ENCODE measurements at regions not wholly inside any gene's neighbourhood (a gene's known extent, or its start where the extent isn't known, plus 50 kb on each side); places are given as distances from the start of the nearest gene placed in this dataset.

GRCh38 chr15:95541301-95541700 is 789.2 kb upstream of the NR2F2 start:
- Histone ChIP-seq H4K20me1 (ENCODE audit: insufficient read depth) (no peaks in the 10 kb centered on the region), H3K27me3 (replicated peaks; ENCODE audit: insufficient read depth) (no peaks in the 10 kb centered on the region), H3K79me2 (ENCODE audit: insufficient read depth) (no peaks in the 10 kb centered on the region), H3K4me2 (ENCODE audit: unreplicated experiment) (no peak overlapping the region), H3K27ac (no peak overlapping the region), H3K9me3 (ENCODE audit: low read depth) (no peaks in the 10 kb centered on the region), H3K36me3 (ENCODE audit: low read depth) (no peaks in the 10 kb centered on the region), H3K4me3 (no peak overlapping the region), H3F3A (ENCODE audit: insufficient read depth) (no peaks in the 10 kb centered on the region), H3K9ac (no peak overlapping the region), H3K9me2 (ENCODE audit: insufficient read depth) (no peaks in the 10 kb centered on the region), H2AFZ (no peak overlapping the region), H3K4me1 (ENCODE audit: insufficient read depth) (no peaks in the 10 kb centered on the region)
- no peak for DNase-seq
- in situ Hi-C loops (cut with MboI): no loop called here
- no peak for TF ChIP-seq EZH2 (IDR thresholded peaks at IDR 0.05; ENCODE audit: insufficient read depth, poor library complexity, severe bottlenecking)
- no peak for TF ChIP-seq EZH2phosphoT487 (IDR thresholded peaks at IDR 0.05; ENCODE audit: insufficient read depth, low read depth)
- WGBS, 2 experiments (ENCODE audit: low coverage in 1 of 2, low lambda C conversion rate in 2 of 2, missing lambda C conversion rate in 2 of 2): 11 to 13% methylated on average over 7 of the region's 7 CpGs

- Histone ChIP-seq H3K9me2 (ENCODE audit: insufficient read depth) (no peaks in the 10 kb centered on the region), H3K4me2 (ENCODE audit: unreplicated experiment) (no peak overlapping the region), H3K9ac (no peak overlapping the region), H3K79me2 (ENCODE audit: insufficient read depth) (no peaks in the 10 kb centered on the region), H3K36me3 (ENCODE audit: low read depth) (no peaks in the 10 kb centered on the region), H3K9me3 (ENCODE audit: low read depth) (no peaks in the 10 kb centered on the region), H4K20me1 (ENCODE audit: insufficient read depth) (no peaks in the 10 kb centered on the region), H3F3A (ENCODE audit: insufficient read depth) (no peaks in the 10 kb centered on the region), H3K4me1 (ENCODE audit: insufficient read depth) (no peaks in the 10 kb centered on the region), H3K27me3 (replicated peaks; ENCODE audit: insufficient read depth) (no peaks in the 10 kb centered on the region), H3K4me3 (no peak overlapping the region), H2AFZ (no peak overlapping the region), H3K27ac (no peak overlapping the region)
- in situ Hi-C loops (cut with MboI): no loop called here
- no peak for DNase-seq
- 43 to 50% methylated on average over 3 of the region's 3 CpGs for WGBS, 2 experiments (ENCODE audit: low coverage in 1 of 2, low lambda C conversion rate in 2 of 2, missing lambda C conversion rate in 2 of 2)
- TF ChIP-seq EZH2 (IDR thresholded peaks at IDR 0.05; ENCODE audit: insufficient read depth, poor library complexity, severe bottlenecking): no peak
- TF ChIP-seq EZH2phosphoT487 (IDR thresholded peaks at IDR 0.05; ENCODE audit: insufficient read depth, low read depth): no peak
Observed at GRCh38 chr15:95549168-95549738, 781.2 kb upstream of the NR2F2 start.

- Histone ChIP-seq H3K4me3 (no peak overlapping the region), H2AFZ (no peak overlapping the region), H3K79me2 (ENCODE audit: insufficient read depth) (no peaks in the 10 kb centered on the region), H3K4me2 (ENCODE audit: unreplicated experiment) (no peak overlapping the region), H3K9me2 (ENCODE audit: insufficient read depth) (no peaks in the 10 kb centered on the region), H3K9ac (no peak overlapping the region), H3K4me1 (ENCODE audit: insufficient read depth) (no peaks in the 10 kb centered on the region), H3K27me3 (replicated peaks; ENCODE audit: insufficient read depth) (no peaks in the 10 kb centered on the region), H3F3A (ENCODE audit: insufficient read depth) (no peaks in the 10 kb centered on the region), H3K9me3 (ENCODE audit: low read depth) (no peaks in the 10 kb centered on the region), H4K20me1 (ENCODE audit: insufficient read depth) (no peaks in the 10 kb centered on the region), H3K36me3 (ENCODE audit: low read depth) (no peaks in the 10 kb centered on the region), H3K27ac (no peak overlapping the region)
- in situ Hi-C loops (cut with MboI): no loop called here
- no peak for DNase-seq
- 82 to 84% methylated on average over 4 of the region's 4 CpGs for WGBS, 2 experiments (ENCODE audit: low coverage in 1 of 2, low lambda C conversion rate in 2 of 2, missing lambda C conversion rate in 2 of 2)
- no peak for TF ChIP-seq EZH2 (IDR thresholded peaks at IDR 0.05; ENCODE audit: insufficient read depth, poor library complexity, severe bottlenecking)
- TF ChIP-seq EZH2phosphoT487 (IDR thresholded peaks at IDR 0.05; ENCODE audit: insufficient read depth, low read depth): no peak
Observed at GRCh38 chr15:95550702-95551101, 779.8 kb upstream of the NR2F2 start.

GRCh38 chr15:95556225-95556624 is 774.3 kb upstream of the NR2F2 start:
- H2AFZ ChIP-seq: no peak overlapping the region
- H3K9ac ChIP-seq: no peak overlapping the region
- no peaks in the 10 kb centered on the region for H3K27me3 ChIP-seq (replicated peaks; ENCODE audit: insufficient read depth)
- peaks cover 35% of the 10 kb centered on the region for H3K4me1 ChIP-seq (ENCODE audit: insufficient read depth)
- H4K20me1 ChIP-seq (ENCODE audit: insufficient read depth): no peaks in the 10 kb centered on the region
- in situ Hi-C loops (cut with MboI): no loop called here
- no peaks in the 10 kb centered on the region for H3K9me3 ChIP-seq (ENCODE audit: low read depth)
- H3K9me2 ChIP-seq (ENCODE audit: insufficient read depth): no peaks in the 10 kb centered on the region
- 84% methylated on average over 2 of the region's 2 CpGs for WGBS, 2 experiments (ENCODE audit: low coverage in 1 of 2, low lambda C conversion rate in 2 of 2, missing lambda C conversion rate in 2 of 2)
- TF ChIP-seq EZH2 (IDR thresholded peaks at IDR 0.05; ENCODE audit: insufficient read depth, poor library complexity, severe bottlenecking) (no peak), EZH2phosphoT487 (IDR thresholded peaks at IDR 0.05; ENCODE audit: insufficient read depth, low read depth) (no peak)
- no peaks in the 10 kb centered on the region for H3K79me2 ChIP-seq (ENCODE audit: insufficient read depth)
- DNase-seq: no peak
- no peak overlapping the region for H3K27ac ChIP-seq
- H3K4me2 ChIP-seq (ENCODE audit: unreplicated experiment): no peak overlapping the region
- H3K4me3 ChIP-seq: no peak overlapping the region
- H3K36me3 ChIP-seq (ENCODE audit: low read depth): no peaks in the 10 kb centered on the region
- H3F3A ChIP-seq (ENCODE audit: insufficient read depth): peaks cover 21% of the 10 kb centered on the region

- Histone ChIP-seq H3K27ac (peak overlapping the region; percentile 66; the same call in 1 of the 2 replicates), H3F3A (ENCODE audit: insufficient read depth) (peaks cover 21% of the 10 kb centered on the region), H3K27me3 (replicated peaks; ENCODE audit: insufficient read depth) (no peaks in the 10 kb centered on the region), H3K79me2 (ENCODE audit: insufficient read depth) (no peaks in the 10 kb centered on the region), H2AFZ (0 out of 2 replicates have a peak overlapping the region, but pooled peaks have one; percentile 64), H3K9me2 (ENCODE audit: insufficient read depth) (no peaks in the 10 kb centered on the region), H3K36me3 (ENCODE audit: low read depth) (no peaks in the 10 kb centered on the region), H3K4me2 (ENCODE audit: unreplicated experiment) (no peak overlapping the region), H3K4me3 (no peak overlapping the region), H3K9ac (no peak overlapping the region), H4K20me1 (ENCODE audit: insufficient read depth) (no peaks in the 10 kb centered on the region), H3K4me1 (ENCODE audit: insufficient read depth) (peaks cover 35% of the 10 kb centered on the region), H3K9me3 (ENCODE audit: low read depth) (no peaks in the 10 kb centered on the region)
- WGBS, 2 experiments (ENCODE audit: low coverage in 1 of 2, low lambda C conversion rate in 2 of 2, missing lambda C conversion rate in 2 of 2): 91 to 95% methylated on average over 6 of the region's 6 CpGs
- in situ Hi-C loops (cut with MboI): no loop called here
- DNase-seq: no peak
- TF ChIP-seq EZH2 (IDR thresholded peaks at IDR 0.05; ENCODE audit: insufficient read depth, poor library complexity, severe bottlenecking) (no peak), EZH2phosphoT487 (IDR thresholded peaks at IDR 0.05; ENCODE audit: insufficient read depth, low read depth) (no peak)
Observed at GRCh38 chr15:95556866-95557225, 773.7 kb upstream of the NR2F2 start.

Measured in GM23248 (cell line).